H1 (cell line): ENCODE measurements at regions not wholly inside any gene's neighbourhood (a gene's known extent, or its start where the extent isn't known, plus 50 kb on each side); places are given as distances from the start of the nearest gene placed in this dataset.

Source experiments
- KDM4A ChIP-seq: IDR thresholded peaks from one replicate; pipeline ENCODE4 v1.7.1; 2012; ENCODE audit warnings: low read depth, mild to moderate bottlenecking, moderate library complexity, low read length, inconsistent platforms; ENCODE audit not compliant: severe bottlenecking

DNA sequence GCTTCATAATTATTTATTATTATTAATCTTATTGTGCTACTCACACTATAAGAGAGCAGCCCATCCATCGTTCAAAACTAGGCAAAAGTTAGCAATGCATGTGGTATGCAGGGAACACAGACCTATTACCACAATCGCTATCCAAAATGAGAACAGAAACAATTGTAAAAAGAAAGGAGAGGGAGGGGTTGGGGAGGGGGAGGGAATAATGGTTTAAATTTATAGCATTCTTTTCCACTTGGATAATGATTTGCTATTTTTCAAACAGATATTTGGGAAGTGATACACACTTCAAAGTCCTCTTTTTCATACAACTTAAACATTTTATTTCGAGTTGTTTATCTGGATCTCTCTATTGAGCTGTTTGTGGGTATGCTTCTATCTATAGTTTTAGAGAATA lies 248.6 kb upstream of the SOX5 start (continued):
- TF ChIP-seq KDM4A: no peak
